ENCODE measurements at regions not wholly inside any gene's neighbourhood (a gene's known extent, or its start where the extent isn't known, plus 50 kb on each side); places are given as distances from the start of the nearest gene placed in this dataset.
A peak's percentile ranks its signal among the peaks of the same experiment; 100 is the strongest.
"Not testable (repeated sequence)": the region's sequence is repeated elsewhere in the genome, so short reads cannot be mapped to it uniquely, and the experiment has no call there.

DNA sequence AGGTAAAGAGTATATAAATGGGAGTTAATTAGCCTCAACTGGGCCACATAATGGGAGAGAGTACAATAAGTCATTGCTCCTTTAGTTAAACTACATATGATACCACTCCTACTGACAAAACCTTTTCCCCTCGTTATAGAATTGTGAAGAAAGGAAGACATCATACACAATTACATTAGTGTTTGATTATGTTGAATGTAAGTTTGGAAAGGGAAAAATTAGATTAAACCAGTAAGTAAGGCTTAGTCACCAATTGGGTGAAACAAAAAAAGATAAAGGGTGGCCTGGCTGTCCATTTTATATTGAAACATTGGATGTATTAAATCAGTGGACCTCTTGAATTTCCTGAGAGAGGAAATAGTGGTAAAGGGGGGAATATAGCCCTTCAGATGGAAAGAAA is 464.3 kb upstream of the PAPPA start:
- H3K9me3 ChIP-seq (ENCODE audit: control insufficient read depth, insufficient read depth, low read length): no peaks in the 10 kb centered on the region
- H3K9ac ChIP-seq (ENCODE audit: low read depth, low read length): no peak overlapping the region
- H3K27ac ChIP-seq (ENCODE audit: low read depth, low read length): no peak overlapping the region
- H3K36me3 ChIP-seq (ENCODE audit: control insufficient read depth, insufficient read depth, low read length): no peaks in the 10 kb centered on the region
- no peaks in the 10 kb centered on the region for H3K4me1 ChIP-seq (ENCODE audit: control insufficient read depth, insufficient read depth, low read length)
- no peak overlapping the region for H3K4me3 ChIP-seq (ENCODE audit: low read depth, low read length)
- no peaks in the 10 kb centered on the region for H3K27me3 ChIP-seq (ENCODE audit: control insufficient read depth, insufficient read depth, low read length)

DNA sequence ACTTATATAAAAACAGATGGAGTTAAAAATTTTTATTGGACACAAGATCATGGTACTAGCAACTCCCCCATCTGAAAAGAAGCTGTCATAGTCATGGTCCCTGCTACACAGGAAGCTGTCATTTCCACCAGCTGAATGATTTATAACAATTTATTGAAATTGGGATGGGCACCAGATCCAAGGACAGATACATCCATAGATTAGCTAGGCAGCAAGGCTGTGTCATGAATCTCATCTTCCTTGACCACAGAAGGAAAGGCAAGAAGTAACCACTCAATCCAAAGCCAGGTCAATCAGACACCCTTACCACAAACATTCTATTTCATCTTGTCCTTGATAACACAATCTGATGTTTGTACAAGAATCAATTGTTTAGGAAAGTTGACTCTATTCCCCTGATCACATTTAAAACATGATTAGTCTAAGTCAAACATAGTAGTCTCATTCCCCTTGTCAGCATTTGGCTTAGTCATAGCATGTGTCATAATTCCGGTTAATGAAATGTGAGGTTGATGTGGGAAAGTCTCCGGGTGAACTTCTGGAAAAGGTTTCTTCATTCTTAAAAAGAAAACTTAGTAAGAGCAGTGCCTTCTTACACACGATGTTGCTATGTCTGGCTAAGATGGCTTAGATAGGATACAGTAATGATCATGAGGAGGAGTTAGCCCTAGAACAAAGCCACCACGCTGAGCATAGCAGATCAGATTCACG is 462.6 kb upstream of the PAPPA start:
- Histone ChIP-seq H3K36me3 (ENCODE audit: control insufficient read depth, insufficient read depth, low read length) (no peaks in the 10 kb centered on the region), H3K4me1 (ENCODE audit: control insufficient read depth, insufficient read depth, low read length) (no peaks in the 10 kb centered on the region), H3K9me3 (ENCODE audit: control insufficient read depth, insufficient read depth, low read length) (no peaks in the 10 kb centered on the region), H3K4me3 (ENCODE audit: low read depth, low read length) (no peak overlapping the region), H3K9ac (ENCODE audit: low read depth, low read length) (no peak overlapping the region), H3K27me3 (ENCODE audit: control insufficient read depth, insufficient read depth, low read length) (no peaks in the 10 kb centered on the region), H3K27ac (ENCODE audit: low read depth, low read length) (peak overlapping the region; percentile 56)

DNA sequence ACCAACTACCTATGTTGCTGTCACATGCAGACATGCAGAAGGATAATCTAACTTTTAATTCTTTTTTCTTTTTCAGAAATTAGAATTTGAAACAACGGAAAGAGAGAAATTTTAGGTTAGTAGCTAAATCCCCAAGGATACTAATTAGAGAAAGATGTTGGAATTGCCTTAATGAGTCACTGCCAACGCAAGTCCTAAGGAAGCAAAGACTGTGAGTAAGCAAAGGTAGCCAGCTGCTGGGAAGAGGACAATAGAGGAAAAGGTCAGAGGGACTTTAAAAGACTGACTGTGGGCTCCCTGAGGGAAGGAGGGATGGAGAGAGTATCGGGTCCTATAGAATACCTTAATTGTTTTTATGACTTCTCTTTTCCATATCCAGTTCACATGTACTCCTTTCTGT is 461.9 kb upstream of the PAPPA start:
- Histone ChIP-seq H3K4me3 (ENCODE audit: low read depth, low read length) (no peak overlapping the region), H3K27me3 (ENCODE audit: control insufficient read depth, insufficient read depth, low read length) (no peaks in the 10 kb centered on the region), H3K9ac (ENCODE audit: low read depth, low read length) (no peak overlapping the region), H3K4me1 (ENCODE audit: control insufficient read depth, insufficient read depth, low read length) (no peaks in the 10 kb centered on the region), H3K36me3 (ENCODE audit: control insufficient read depth, insufficient read depth, low read length) (no peaks in the 10 kb centered on the region), H3K9me3 (ENCODE audit: control insufficient read depth, insufficient read depth, low read length) (no peaks in the 10 kb centered on the region), H3K27ac (ENCODE audit: low read depth, low read length) (peak overlapping the region; percentile 56)

DNA sequence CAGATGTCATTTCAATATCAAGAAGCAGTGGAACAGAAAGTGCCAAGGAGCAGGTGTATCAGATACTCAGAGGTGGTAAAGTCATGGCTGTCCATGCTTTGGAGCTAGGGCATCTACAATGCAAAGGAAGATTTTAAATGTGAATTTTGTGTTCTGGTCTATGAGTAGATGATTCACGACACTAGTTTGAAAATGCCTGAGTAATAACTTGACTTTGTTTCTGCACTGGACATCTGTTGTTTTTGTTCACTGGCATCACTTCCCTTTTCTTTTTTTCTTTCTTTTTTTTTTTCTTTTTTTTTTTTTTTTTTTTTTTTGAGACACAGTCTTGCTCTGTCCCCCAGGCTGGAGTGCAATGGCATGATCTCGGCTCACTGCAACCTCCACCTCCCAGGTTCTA is 460.7 kb upstream of the PAPPA start:
- H3K9ac ChIP-seq (ENCODE audit: low read depth, low read length); H3K4me1 ChIP-seq (ENCODE audit: control insufficient read depth, insufficient read depth, low read length); H3K36me3 ChIP-seq (ENCODE audit: control insufficient read depth, insufficient read depth, low read length); H3K9me3 ChIP-seq (ENCODE audit: control insufficient read depth, insufficient read depth, low read length); H3K27ac ChIP-seq (ENCODE audit: low read depth, low read length); H3K4me3 ChIP-seq (ENCODE audit: low read depth, low read length); H3K27me3 ChIP-seq (ENCODE audit: control insufficient read depth, insufficient read depth, low read length): not testable (repeated sequence)

DNA sequence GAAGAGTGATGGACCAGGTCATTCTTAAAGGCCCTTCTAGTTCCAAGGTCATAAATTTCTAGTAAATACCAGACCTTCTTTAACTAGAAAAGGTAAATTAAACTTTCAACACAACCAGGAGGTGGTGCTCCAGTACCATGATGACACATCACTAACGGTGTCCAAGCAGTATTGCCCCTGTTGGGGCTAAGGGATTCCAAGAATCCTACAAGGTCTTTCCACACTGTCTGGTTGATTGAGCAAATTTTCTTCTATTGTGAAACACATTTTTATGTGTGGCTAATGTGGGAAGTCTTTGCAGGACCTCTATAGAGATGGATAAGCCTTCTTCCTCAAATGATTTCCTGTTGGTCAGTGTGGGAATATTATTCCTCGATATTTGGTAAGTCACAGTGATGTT is 459.6 kb upstream of the PAPPA start:
- Histone ChIP-seq H3K9me3 (ENCODE audit: control insufficient read depth, insufficient read depth, low read length) (no peaks in the 10 kb centered on the region), H3K27ac (ENCODE audit: low read depth, low read length) (no peak overlapping the region), H3K36me3 (ENCODE audit: control insufficient read depth, insufficient read depth, low read length) (no peaks in the 10 kb centered on the region), H3K27me3 (ENCODE audit: control insufficient read depth, insufficient read depth, low read length) (no peaks in the 10 kb centered on the region), H3K9ac (ENCODE audit: low read depth, low read length) (no peak overlapping the region), H3K4me1 (ENCODE audit: control insufficient read depth, insufficient read depth, low read length) (no peaks in the 10 kb centered on the region), H3K4me3 (ENCODE audit: low read depth, low read length) (no peak overlapping the region)

DNA sequence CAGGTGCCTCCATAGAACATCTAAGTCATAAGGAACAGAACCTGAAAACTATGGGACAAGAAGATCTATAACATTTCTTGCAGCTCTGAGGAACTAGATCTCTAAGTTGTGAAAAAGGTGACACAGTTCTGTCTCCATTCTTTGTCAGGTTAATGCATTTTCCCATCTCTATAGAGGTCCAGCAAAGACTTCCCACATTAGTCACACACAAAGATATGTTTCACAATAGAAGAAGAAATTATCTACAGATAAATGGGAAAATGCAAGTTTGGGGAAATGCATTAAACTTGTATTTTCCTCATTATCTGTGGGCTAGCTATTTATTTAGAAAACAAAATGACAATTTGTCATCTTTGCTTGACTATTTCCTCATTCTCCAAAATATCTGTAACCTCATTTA is 458.6 kb upstream of the PAPPA start:
- no peaks in the 10 kb centered on the region for H3K4me1 ChIP-seq (ENCODE audit: control insufficient read depth, insufficient read depth, low read length)
- no peaks in the 10 kb centered on the region for H3K9me3 ChIP-seq (ENCODE audit: control insufficient read depth, insufficient read depth, low read length)
- no peaks in the 10 kb centered on the region for H3K27me3 ChIP-seq (ENCODE audit: control insufficient read depth, insufficient read depth, low read length)
- no peaks in the 10 kb centered on the region for H3K36me3 ChIP-seq (ENCODE audit: control insufficient read depth, insufficient read depth, low read length)
- H3K4me3 ChIP-seq (ENCODE audit: low read depth, low read length): no peak overlapping the region
- H3K9ac ChIP-seq (ENCODE audit: low read depth, low read length): no peak overlapping the region
- no peak overlapping the region for H3K27ac ChIP-seq (ENCODE audit: low read depth, low read length)

DNA sequence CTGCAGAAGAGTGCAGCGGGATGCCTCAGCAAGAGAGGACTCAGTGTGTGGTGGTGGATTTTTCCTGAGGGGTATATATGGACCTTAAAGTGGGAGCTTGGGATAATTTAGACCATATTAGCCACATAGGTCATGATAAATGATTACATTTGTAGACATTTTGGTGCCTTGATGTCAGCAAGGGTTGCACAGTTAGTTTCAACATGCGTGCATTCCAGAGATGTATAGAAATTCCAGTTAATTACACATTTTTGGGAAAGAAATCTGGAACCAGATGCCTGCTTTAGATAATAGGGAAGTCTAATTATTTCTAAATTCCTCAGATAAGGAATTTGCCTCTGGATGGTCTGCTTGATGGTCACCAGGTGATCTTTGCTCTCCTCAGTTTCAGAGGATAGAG is 440.6 kb upstream of the PAPPA start:
- Histone ChIP-seq H3K9ac (ENCODE audit: low read depth, low read length) (no peak overlapping the region), H3K9me3 (ENCODE audit: control insufficient read depth, insufficient read depth, low read length) (no peaks in the 10 kb centered on the region), H3K27me3 (ENCODE audit: control insufficient read depth, insufficient read depth, low read length) (no peaks in the 10 kb centered on the region), H3K27ac (ENCODE audit: low read depth, low read length) (no peak overlapping the region), H3K4me3 (ENCODE audit: low read depth, low read length) (no peak overlapping the region), H3K36me3 (ENCODE audit: control insufficient read depth, insufficient read depth, low read length) (no peaks in the 10 kb centered on the region), H3K4me1 (ENCODE audit: control insufficient read depth, insufficient read depth, low read length) (no peaks in the 10 kb centered on the region; the same call in 1 of the 2 replicates)

DNA sequence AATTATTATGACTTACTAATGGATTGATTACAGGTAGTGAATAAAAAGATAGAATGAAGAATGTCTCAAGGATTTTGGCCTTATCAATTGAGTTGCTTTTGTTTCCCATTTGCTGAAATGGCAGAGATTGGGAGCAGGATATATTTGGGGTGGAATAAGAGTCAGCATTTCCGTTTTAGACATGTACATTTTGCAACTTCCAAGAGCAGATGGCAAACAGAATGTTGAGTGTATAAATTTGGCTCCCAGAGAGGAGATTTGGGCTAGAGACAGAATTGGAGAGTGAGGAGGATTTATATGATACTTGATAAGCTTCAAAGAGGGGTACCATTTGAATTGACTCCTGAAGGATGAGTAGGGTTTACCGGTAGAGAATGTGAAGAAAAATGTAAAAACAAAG is 437.9 kb upstream of the PAPPA start:
- Histone ChIP-seq H3K9me3 (ENCODE audit: control insufficient read depth, insufficient read depth, low read length) (no peaks in the 10 kb centered on the region), H3K4me3 (ENCODE audit: low read depth, low read length) (no peak overlapping the region), H3K36me3 (ENCODE audit: control insufficient read depth, insufficient read depth, low read length) (no peaks in the 10 kb centered on the region), H3K27me3 (ENCODE audit: control insufficient read depth, insufficient read depth, low read length) (no peaks in the 10 kb centered on the region), H3K4me1 (ENCODE audit: control insufficient read depth, insufficient read depth, low read length) (no peaks in the 10 kb centered on the region; the same call in 1 of the 2 replicates), H3K9ac (ENCODE audit: low read depth, low read length) (no peak overlapping the region), H3K27ac (ENCODE audit: low read depth, low read length) (no peak overlapping the region)

DNA sequence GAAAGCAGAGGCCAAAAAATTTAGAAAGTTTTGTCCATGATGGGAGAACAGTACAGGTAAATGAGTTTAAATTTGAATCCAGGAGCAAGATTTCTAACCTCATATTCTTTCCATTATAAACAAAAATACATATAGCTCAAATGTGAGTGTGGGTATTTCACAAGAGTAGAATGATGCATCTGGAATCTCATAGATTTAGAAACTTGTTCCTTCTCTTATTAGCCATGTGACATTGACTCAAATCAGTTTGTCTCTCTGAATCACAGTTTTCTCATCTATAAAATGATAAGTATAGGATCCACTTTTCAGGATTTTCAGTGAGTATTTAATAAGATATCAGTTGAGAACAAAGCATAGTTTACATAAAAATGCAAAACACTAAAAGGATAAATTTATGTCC is 436.3 kb upstream of the PAPPA start:
- Histone ChIP-seq H3K4me1 (ENCODE audit: control insufficient read depth, insufficient read depth, low read length) (no peaks in the 10 kb centered on the region; the same call in 1 of the 2 replicates), H3K27me3 (ENCODE audit: control insufficient read depth, insufficient read depth, low read length) (no peaks in the 10 kb centered on the region), H3K27ac (ENCODE audit: low read depth, low read length) (no peak overlapping the region), H3K9ac (ENCODE audit: low read depth, low read length) (no peak overlapping the region), H3K9me3 (ENCODE audit: control insufficient read depth, insufficient read depth, low read length) (no peaks in the 10 kb centered on the region), H3K4me3 (ENCODE audit: low read depth, low read length) (no peak overlapping the region), H3K36me3 (ENCODE audit: control insufficient read depth, insufficient read depth, low read length) (no peaks in the 10 kb centered on the region)

DNA sequence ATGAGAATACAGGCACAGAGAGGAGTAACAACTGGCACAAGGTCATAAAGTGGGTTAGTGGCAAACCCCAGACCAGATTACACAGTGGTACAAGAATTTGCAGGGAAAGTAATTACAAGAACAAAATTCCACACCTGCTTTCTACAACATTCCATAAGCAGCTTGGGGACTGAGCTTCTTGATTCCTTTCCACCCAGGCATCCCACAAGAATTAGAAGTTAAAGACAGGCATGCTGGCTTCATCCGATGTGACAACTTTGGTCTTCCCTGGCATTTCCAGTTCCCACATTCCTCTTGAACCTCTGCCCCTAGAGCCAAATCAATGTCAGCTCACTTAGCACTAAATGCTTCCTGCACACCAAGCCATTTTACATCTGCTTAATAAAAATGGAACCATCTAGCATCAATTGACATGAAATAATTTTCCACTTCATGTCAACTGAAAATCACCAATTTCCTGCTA is 435.8 kb upstream of the PAPPA start:
- no peak overlapping the region for H3K27ac ChIP-seq (ENCODE audit: low read depth, low read length)
- no peaks in the 10 kb centered on the region for H3K27me3 ChIP-seq (ENCODE audit: control insufficient read depth, insufficient read depth, low read length)

DNA sequence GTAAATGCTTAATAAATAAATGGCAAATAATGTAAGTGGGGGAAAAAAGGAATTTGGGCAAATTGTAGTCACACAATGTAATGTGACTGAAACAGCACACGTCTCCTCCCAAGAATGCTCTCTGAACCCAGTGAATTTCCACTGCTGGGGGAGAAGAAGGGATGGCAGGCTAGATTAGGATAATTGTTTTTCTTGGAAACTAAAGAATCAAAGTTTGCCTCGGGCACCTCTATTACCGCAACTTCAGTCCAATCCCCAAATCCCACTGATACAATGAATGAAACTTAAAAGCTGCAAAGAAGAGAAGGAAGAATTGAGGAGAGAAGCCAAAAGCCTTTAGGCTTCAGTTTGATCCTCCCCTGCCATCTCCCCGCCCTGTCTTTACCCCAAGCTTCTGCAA is 423.2 kb upstream of the PAPPA start:
- Histone ChIP-seq H3K4me3 (ENCODE audit: low read depth, low read length) (no peak overlapping the region), H3K9ac (ENCODE audit: low read depth, low read length) (no peak overlapping the region), H3K27ac (ENCODE audit: low read depth, low read length) (no peak overlapping the region), H3K4me1 (ENCODE audit: control insufficient read depth, insufficient read depth, low read length) (peaks cover 10% of the 10 kb centered on the region), H3K27me3 (ENCODE audit: control insufficient read depth, insufficient read depth, low read length) (no peaks in the 10 kb centered on the region), H3K36me3 (ENCODE audit: control insufficient read depth, insufficient read depth, low read length) (no peaks in the 10 kb centered on the region), H3K9me3 (ENCODE audit: control insufficient read depth, insufficient read depth, low read length) (0 out of 2 replicates have a peak, but pooled peaks cover 2% of the 10 kb centered on the region)

More for the DNA sequence above, 435.8 kb upstream of the PAPPA start:
- no peak overlapping the region for H3K4me3 ChIP-seq (ENCODE audit: low read depth, low read length)
- no peak overlapping the region for H3K9ac ChIP-seq (ENCODE audit: low read depth, low read length)
- no peaks in the 10 kb centered on the region for H3K9me3 ChIP-seq (ENCODE audit: control insufficient read depth, insufficient read depth, low read length)
- H3K36me3 ChIP-seq (ENCODE audit: control insufficient read depth, insufficient read depth, low read length): no peaks in the 10 kb centered on the region
- no peaks in the 10 kb centered on the region; the same call in 1 of the 2 replicates for H3K4me1 ChIP-seq (ENCODE audit: control insufficient read depth, insufficient read depth, low read length)

Measured in HUES48 (cell line).